SU-DHL-6 (cell line): ENCODE measurements at regions not wholly inside any gene's neighbourhood (a gene's known extent, or its start where the extent isn't known, plus 50 kb on each side); places are given as distances from the start of the nearest gene placed in this dataset.

Experiments used
- H2AFZ ChIP-seq: fragments of 200-600 bp; sonication (generic); 2 replicates; pipeline ENCODE4 v1.6.1; 2014; ENCODE audit warnings: low read depth, mild to moderate bottlenecking, moderate library complexity, mixed read lengths, antibody characterized with exemption, low read length; ENCODE audit not compliant: severe bottlenecking
- H3F3A ChIP-seq: fragments of 200-600 bp; shearing (Covaris generic); 2 replicates; pipeline ENCODE4 v1.6.0; 2016; ENCODE audit warnings: antibody characterized with exemption, mild to moderate bottlenecking; ENCODE audit not compliant: insufficient read depth
- H3K27ac ChIP-seq: fragments of 200-600 bp; sonication (generic); 2 replicates; pipeline ENCODE4 v1.5.1; 2016; ENCODE audit warnings: low read depth, mild to moderate bottlenecking, low read length, moderate library complexity, mixed read lengths
- H3K27me3 ChIP-seq: fragments of 200-600 bp; sonication (generic), shearing (Covaris generic); 2 replicates; pipeline ENCODE4 v1.6.0; 2014; ENCODE audit warnings: mild to moderate bottlenecking, low read length
- H3K36me3 ChIP-seq: fragments of 200-600 bp; sonication (generic); 2 replicates; pipeline ENCODE4 v1.6.1; 2014; ENCODE audit warnings: mild to moderate bottlenecking, low read length, mixed read lengths
- H3K4me2 ChIP-seq: fragments of 300-600, 200-600 bp; shearing (Covaris generic), sonication (generic); 2 replicates; pipeline ENCODE4 v1.6.0; 2014; ENCODE audit warnings: low read length, low read depth, mild to moderate bottlenecking; ENCODE audit not compliant: poor library complexity, severe bottlenecking
- H3K4me3 ChIP-seq: fragments of 200-600 bp; sonication (generic); 2 replicates; pipeline ENCODE4 v1.5.1; 2014; ENCODE audit warnings: antibody characterized with exemption, low read length, mild to moderate bottlenecking, mixed read lengths; ENCODE audit not compliant: insufficient read depth, poor library complexity, severe bottlenecking
- H3K79me2 ChIP-seq: fragments of 200-600 bp; sonication (generic); 2 replicates; pipeline ENCODE4 v1.6.1; 2014; ENCODE audit warnings: mild to moderate bottlenecking, low read length, moderate library complexity; ENCODE audit not compliant: insufficient read depth
- H3K9ac ChIP-seq: fragments of 200-600 bp; sonication (generic); 2 replicates; pipeline ENCODE4 v1.7.0; 2014; ENCODE audit warnings: mild to moderate bottlenecking, low read length
- H3K9me2 ChIP-seq: fragments of 200-600 bp; sonication (generic); replicated peaks from 2 replicates; pipeline ENCODE4 v1.6.1; 2014; ENCODE audit warnings: low read length; ENCODE audit not compliant: insufficient read depth
- H3K9me3 ChIP-seq: fragments of 200-600 bp; sonication (generic); 2 replicates; pipeline ENCODE4 v1.6.1; 2014; ENCODE audit warnings: low read length, mixed read lengths; ENCODE audit not compliant: insufficient read depth
- H4K20me1 ChIP-seq: fragments of 200-600 bp; sonication (generic); 2 replicates; pipeline ENCODE4 v1.6.1; 2014; ENCODE audit warnings: low read depth, mild to moderate bottlenecking, antibody characterized with exemption, low read length, moderate library complexity, mixed read lengths
- EZH2phosphoT487 ChIP-seq: fragments of 200-600 bp; sonication (generic), shearing (Covaris generic); conservative IDR thresholded peaks from 2 replicates; pipeline ENCODE4 v1.6.1; 2018; ENCODE audit warnings: mild to moderate bottlenecking, antibody characterized with exemption, low read length, moderate library complexity, mixed read lengths
- TF ChIP-seq, protein P1 (sequence below): fragments of 200-600 bp; sonication (generic); IDR thresholded peaks from one replicate; pipeline ENCODE4 v1.5.1; 2017; ENCODE audit warnings: antibody characterized with exemption, mild to moderate bottlenecking, low read length, moderate library complexity; ENCODE audit not compliant: insufficient read depth, poor library complexity, severe bottlenecking

DNA sequence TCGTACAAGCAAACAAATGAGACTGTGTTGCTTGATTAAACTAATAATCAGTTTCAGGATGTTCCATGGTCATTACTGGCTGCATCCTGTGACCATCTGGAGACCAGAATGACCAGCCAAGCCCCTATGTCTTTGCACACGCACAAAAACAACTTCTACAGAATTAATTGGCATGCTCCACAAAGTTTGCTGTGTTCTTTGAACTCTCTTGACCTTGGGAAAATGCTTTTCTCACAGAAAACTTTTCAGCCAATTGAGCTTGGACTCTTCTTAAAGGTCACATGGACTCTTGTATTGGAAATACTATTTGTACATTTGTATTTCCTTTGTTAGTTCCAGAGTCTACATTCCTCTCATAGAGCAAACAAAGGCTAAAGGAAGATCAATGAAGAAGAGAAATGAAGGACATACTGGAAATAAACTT lies 147.8 kb downstream of the ARRDC3 start:
- no peak overlapping the region for H3K4me2 ChIP-seq
- H3K9me3 ChIP-seq, result no peaks in the 10 kb centered on the region
- H3K9ac ChIP-seq, result no peak overlapping the region
- no peaks in the 10 kb centered on the region for H3K9me2 ChIP-seq
- H3K36me3 ChIP-seq, result no peaks in the 10 kb centered on the region
- H2AFZ ChIP-seq, result no peak overlapping the region
- no peaks in the 10 kb centered on the region for H3F3A ChIP-seq
- no peaks in the 10 kb centered on the region for H4K20me1 ChIP-seq
- H3K79me2 ChIP-seq, result no peaks in the 10 kb centered on the region
- no peak overlapping the region for H3K4me3 ChIP-seq
- TF ChIP-seq EZH2phosphoT487, result no peak
- TF ChIP-seq, protein P1, sequence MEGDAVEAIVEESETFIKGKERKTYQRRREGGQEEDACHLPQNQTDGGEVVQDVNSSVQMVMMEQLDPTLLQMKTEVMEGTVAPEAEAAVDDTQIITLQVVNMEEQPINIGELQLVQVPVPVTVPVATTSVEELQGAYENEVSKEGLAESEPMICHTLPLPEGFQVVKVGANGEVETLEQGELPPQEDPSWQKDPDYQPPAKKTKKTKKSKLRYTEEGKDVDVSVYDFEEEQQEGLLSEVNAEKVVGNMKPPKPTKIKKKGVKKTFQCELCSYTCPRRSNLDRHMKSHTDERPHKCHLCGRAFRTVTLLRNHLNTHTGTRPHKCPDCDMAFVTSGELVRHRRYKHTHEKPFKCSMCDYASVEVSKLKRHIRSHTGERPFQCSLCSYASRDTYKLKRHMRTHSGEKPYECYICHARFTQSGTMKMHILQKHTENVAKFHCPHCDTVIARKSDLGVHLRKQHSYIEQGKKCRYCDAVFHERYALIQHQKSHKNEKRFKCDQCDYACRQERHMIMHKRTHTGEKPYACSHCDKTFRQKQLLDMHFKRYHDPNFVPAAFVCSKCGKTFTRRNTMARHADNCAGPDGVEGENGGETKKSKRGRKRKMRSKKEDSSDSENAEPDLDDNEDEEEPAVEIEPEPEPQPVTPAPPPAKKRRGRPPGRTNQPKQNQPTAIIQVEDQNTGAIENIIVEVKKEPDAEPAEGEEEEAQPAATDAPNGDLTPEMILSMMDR, result no peak
- no peak overlapping the region for H3K27ac ChIP-seq
- no peaks in the 10 kb centered on the region for H3K27me3 ChIP-seq

DNA sequence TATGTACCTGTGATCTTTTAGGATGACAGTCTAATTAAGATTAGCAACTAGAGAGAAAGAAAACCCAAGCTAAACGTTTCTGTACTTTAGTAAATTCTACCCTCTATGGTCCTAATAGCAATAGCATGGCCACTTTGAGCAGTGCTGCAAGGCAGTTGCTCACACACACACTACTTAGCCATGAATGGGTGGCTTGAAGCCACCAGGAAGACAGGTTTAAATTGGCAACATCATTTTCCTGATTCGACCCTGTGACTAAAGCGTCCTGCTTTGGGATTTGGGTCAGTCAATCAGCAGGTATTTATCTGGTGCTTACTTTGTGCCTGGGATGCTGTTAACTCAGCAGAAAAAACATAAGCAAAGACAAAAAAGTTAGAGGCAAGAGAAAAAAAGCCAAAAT lies 150.6 kb downstream of the ARRDC3 start:
- H2AFZ ChIP-seq, result no peak overlapping the region
- no peak overlapping the region for H3K9ac ChIP-seq
- no peak overlapping the region for H3K4me2 ChIP-seq
- no peaks in the 10 kb centered on the region for H3F3A ChIP-seq
- H3K4me3 ChIP-seq, result no peak overlapping the region
- TF ChIP-seq, protein P1, result no peak
- no peak for TF ChIP-seq EZH2phosphoT487
- no peaks in the 10 kb centered on the region for H3K36me3 ChIP-seq
- no peaks in the 10 kb centered on the region for H3K27me3 ChIP-seq
- H3K9me3 ChIP-seq, result no peaks in the 10 kb centered on the region
- H3K79me2 ChIP-seq, result no peaks in the 10 kb centered on the region
- no peaks in the 10 kb centered on the region for H3K9me2 ChIP-seq
- no peaks in the 10 kb centered on the region for H4K20me1 ChIP-seq
- no peak overlapping the region for H3K27ac ChIP-seq

DNA sequence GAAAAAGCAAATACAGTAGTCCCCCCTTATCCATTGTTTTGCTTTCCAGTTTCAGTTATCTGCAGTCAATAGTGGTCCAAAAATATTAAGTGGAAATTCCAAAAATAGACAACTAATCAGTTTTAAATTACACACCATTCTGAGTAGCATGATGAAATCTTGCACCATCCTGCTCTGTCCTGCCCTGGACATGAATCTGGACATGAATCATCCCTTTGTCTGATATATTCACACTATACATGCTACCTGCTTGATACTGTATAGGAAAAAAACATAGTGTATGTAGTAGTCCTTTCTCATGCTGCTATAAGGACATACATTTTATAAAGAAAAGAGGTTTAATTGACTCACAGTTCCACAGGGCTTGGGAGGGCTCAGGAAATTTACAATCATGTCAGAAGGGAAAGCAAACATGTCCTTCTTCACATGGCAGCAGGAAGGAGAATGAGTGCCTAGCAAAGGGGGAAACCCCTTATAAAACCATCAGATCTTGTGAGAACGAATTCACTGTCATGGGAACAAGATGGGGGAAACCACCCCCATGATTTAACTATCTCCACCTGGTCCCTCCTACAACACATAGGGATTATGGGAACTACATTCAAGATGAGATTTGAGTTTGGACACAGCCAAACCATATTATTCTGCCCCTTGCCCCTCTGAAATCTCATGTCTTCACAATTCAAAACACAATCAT lies 153.9 kb downstream of the ARRDC3 start:
- Histone ChIP-seq H3K9me2 (no peaks in the 10 kb centered on the region), H4K20me1 (no peaks in the 10 kb centered on the region), H3K9ac (no peak overlapping the region), H3K36me3 (no peaks in the 10 kb centered on the region), H3F3A (no peaks in the 10 kb centered on the region), H3K9me3 (no peaks in the 10 kb centered on the region), H3K27me3 (no peaks in the 10 kb centered on the region), H3K79me2 (no peaks in the 10 kb centered on the region), H3K4me3 (no peak overlapping the region), H3K4me2 (no peak overlapping the region), H3K27ac (no peak overlapping the region), H2AFZ (no peak overlapping the region)
- TF ChIP-seq, protein P1, result no peak
- no peak for TF ChIP-seq EZH2phosphoT487
